Inflammatory macrophage treated with lipopolysaccharide for 1 hour (primary cell): ENCODE measurements at regions not wholly inside any gene's neighbourhood (a gene's known extent, or its start where the extent isn't known, plus 50 kb on each side); places are given as distances from the start of the nearest gene placed in this dataset.
"Not testable (repeated sequence)": the region's sequence is repeated elsewhere in the genome, so short reads cannot be mapped to it uniquely, and the experiment has no call there.

Experiments
- DNase-seq, 2 donors: peaks; one replicate each; pipeline ENCODE4 v3.0.0-alpha.2; 2020 to 2022

DNA sequence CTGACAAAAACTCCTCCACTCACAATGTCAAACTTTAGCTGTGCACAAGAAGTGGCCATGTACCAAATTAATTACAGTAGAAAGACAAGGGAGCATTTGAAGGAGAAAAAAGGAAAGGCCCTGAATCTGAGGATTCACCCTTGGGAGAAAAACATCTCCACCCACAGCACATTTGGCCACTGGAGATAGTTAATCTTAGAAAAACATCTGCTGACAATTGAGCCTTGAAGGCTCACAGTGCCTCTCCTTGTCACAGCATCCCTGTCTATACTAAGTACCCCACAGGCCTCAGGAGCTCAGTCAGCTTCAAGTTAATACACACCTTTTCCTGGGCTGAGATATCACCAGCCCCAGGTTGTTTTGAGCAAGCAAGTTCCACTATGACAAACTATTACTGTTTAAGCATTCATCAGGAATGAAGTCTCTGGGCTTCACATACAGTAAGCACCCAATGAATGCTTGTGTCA is 78.1 kb upstream of the SETMAR start:
- no peak for DNase-seq

DNA sequence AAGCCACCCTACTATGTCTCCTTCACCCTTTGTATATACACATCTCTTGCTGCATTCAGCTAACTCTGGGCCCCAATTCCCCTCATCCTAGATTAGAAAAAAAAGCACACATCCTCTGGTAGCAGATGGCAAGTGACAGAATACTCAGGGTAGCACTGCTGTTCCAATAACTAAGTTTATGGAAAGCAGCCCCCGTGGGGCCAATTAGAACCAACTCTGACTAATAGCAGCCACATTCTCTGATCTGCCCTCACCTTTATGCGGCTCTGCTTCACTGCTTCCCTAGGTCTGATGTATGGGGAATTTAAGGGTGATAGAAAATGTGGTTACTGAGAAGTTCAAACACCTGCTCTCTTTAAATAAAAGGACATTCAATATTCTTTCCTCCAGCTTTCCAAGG is 74.9 kb upstream of the SETMAR start:
- DNase-seq = no peak

DNA sequence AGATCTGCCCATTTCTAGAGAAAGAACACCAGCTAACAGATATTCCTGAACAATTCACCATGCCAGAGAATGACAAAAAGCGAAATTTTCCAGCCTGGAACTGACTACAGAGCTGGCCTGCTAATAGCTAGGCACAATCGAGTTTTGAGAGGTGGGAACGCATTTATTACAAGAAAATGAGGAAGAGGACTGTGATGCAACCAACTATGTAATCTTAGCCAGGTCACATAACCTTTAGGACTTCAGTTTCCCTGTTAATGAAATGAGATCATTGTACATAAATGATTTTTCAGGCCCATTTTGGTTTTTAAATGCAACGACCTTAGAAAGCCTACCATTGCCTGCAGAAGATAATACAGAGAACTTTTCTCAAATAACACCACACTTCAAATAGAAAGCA is 72.1 kb upstream of the SETMAR start:
- peak; percentile 3 to 37 for DNase-seq

- DNase-seq = no peak
Observed at GRCh38 chr3:4232798-4233197, 70.4 kb upstream of the SETMAR start.

DNA sequence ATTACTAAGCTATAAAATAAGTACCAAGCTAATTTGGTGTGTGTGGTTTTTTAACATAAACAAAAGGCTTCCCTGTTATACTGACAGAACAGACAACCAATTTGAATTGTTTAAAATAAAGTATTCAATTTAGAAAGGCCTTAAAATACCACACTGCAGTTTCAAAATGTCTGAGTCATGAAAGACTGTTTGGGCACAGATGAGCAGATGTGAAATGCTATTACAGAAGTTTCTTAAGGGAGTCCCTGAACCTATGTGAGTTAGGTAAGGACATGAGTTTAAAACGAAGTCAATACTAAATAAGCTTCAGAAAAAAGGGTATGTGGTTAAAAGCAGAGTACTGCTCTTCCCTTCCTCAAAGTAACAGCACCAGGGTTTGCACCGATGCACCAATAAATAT is 69.7 kb upstream of the SETMAR start:
- DNase-seq = no peak

- DNase-seq = no peak
Observed at GRCh38 chr3:4234889-4235288, 68.3 kb upstream of the SETMAR start.

DNA sequence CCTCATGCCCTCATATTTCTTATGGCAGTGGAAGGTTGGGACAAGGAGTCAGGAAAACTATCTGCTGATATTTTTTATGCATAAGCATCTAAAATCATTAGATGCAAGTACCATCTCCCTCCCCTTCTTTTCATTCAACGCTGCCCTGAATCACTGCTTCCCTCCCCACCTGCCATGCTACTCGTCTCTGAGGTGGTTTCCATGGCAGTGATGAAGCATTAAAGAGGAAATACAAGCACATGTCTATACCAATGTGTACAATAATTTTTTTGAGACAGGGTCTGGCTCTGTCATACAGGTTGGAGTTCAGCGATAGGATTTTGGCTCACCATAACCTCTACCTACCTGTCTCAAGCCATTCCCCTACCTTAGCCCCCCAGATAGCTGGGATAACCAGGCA is 67.5 kb upstream of the SETMAR start:
- no peak for DNase-seq

GRCh38 chr3:4241595-4242170 is 61.5 kb upstream of the SETMAR start:
- no peak for DNase-seq

- no peak for DNase-seq
Observed at GRCh38 chr3:4245671-4246070, 57.5 kb upstream of the SETMAR start.

- no peak for DNase-seq
Observed at GRCh38 chr3:4247391-4247790, 55.8 kb upstream of the SETMAR start.

GRCh38 chr3:4250064-4250463 is 53.1 kb upstream of the SETMAR start:
- DNase-seq = no peak

DNA sequence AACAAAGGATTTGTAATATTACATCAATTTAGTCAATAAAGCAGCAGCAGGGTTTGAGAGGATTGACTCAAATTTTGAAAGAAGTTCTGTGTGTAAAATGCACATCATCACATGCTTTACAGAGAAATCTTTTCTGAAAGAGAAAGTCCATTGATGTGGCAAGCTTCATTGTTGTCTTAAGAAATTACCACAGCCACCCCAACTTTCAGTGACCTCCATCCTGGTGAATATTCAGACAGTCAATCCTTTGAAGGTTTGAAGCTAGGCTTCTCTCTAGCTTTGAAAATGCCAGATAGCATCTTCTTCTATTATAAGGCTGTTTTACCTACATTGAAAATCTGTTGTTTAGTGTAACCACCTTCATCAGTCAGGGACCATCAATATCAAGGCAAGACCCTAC is 51.8 kb upstream of the SETMAR start:
- DNase-seq = no peak

- DNase-seq = not testable (repeated sequence)
Observed at GRCh38 chr3:4253072-4253832, 49.9 kb upstream of the SETMAR start.
